ENCODE measurements at regions not wholly inside any gene's neighbourhood (a gene's known extent, or its start where the extent isn't known, plus 50 kb on each side); places are given as distances from the start of the nearest gene placed in this dataset.
"Not testable (repeated sequence)": the region's sequence is repeated elsewhere in the genome, so short reads cannot be mapped to it uniquely, and the experiment has no call there.

DNA sequence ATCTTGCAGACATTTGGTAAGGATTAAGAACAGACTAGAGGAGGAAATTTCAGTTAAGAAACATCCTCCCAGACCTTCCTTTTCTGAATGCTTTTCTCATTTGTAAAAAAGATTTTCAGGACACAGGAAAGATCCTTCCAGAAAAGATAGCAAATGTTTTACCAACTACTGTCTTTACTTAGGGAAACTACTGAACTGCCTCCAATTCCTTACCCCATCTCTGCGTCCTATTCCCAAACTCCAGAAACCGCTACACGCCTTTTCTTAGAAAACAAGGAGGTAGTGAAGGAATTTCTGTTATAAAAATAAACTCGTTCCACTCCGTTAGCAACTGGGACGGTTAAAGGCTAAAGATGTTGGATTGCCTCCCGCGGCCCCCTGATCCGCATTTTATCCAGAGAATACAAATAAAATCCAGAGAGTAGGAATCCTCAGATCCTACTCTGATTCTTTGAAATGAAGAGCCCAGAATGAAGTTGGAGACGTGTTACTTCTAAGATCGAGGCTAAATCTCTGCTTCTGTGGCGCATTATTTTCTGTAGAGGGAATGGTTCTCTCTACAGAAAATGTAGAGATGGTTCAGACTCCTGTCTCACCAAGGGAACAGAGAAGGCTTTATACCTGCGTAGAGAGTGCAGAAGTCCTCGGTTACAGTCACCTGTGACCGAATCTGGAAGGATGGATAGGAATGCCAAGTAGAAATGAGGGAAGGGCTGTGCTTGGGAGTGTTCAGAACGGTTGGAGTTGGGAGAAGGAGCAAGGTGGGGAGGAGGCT is 133.0 kb downstream of the GPX5 start:
- no peak for DNase-seq

DNA sequence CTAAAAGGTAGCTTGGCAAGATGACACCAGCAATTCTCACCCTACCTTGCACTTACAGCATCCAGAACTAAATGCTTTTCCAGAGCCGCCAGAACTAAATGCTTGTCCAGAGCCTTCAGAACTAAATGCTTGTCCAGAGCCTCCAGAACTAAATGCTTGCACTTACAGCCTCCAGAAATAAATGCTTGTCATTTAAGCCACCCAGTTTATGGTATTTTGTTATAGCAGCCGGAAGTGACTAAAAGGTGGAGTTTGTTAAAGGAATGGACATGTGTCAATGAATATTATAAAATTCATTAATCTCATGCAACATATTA is 133.5 kb downstream of the GPX5 start:
- no peak for DNase-seq

DNA sequence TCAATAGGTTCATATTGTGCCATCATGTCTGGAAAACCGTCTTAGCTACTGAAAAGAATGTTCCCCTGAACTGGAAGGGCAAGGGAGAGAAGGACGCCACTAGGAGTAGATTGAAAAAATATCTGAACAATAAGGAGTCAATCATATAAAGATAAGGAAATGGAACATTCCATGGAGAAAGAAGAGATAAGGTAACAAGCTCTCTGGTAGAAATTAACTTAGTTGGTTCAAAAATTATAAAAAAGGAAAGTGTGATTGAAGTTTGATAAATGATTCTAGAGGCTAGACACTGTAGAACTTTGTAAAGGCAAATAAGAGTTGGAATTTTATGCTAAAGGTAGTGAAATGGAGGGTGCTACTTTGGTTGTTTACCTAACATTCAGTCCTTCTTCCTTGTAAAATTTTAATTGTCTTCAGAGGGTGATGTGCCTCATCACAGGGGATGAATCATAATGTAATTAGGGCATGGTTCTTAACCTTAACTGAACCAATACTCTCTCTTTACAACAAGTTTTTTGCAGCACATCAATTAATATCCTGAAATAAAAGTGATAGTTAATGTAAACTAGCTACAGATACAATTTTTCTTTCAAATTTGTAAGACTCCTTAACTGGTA is 135.5 kb downstream of the GPX5 start:
- DNase-seq = no peak

DNA sequence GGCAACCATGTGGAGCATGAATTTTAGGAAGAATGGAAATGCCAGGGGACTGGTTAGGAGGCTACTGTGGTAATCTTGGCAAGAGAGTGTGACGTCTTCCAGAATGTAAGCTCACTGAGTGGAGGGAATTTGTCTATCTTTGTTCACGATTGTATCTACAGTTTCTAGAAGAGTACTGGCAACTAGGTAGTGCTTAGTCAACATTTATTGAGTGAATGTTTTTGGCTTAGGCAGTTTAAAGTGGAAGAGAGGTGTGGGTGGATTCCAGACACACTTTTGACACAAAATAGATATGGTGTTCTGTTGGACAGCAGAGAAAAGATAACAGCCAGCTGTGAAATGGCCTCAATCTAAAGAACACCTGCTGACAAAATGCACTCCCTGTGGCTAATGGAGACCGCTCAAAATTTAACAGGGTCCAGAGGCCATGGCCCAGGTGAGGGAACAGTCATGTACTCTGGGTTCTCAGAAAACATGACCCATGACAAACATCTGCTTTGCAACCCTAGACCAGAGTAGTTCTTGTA is 139.3 kb downstream of the GPX5 start:
- no peak for DNase-seq

DNA sequence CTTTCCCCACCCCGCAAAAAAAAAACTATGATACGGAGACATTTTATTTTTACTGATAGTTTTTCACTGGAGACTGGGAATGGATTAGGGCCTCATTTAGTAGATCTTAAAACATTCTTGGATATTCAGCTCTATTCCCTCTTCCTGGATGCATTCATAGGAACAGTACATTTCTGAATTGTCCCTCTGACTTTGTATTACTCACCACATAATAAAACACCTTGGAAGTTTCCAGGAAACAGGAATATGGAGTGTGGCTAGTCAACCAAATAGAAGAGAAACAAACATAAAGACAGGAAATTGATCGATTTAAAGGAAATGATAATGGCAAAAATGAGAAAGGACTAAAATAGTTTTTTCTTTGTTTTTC is 147.7 kb downstream of the GPX5 start:
- DNase-seq = no peak

DNA sequence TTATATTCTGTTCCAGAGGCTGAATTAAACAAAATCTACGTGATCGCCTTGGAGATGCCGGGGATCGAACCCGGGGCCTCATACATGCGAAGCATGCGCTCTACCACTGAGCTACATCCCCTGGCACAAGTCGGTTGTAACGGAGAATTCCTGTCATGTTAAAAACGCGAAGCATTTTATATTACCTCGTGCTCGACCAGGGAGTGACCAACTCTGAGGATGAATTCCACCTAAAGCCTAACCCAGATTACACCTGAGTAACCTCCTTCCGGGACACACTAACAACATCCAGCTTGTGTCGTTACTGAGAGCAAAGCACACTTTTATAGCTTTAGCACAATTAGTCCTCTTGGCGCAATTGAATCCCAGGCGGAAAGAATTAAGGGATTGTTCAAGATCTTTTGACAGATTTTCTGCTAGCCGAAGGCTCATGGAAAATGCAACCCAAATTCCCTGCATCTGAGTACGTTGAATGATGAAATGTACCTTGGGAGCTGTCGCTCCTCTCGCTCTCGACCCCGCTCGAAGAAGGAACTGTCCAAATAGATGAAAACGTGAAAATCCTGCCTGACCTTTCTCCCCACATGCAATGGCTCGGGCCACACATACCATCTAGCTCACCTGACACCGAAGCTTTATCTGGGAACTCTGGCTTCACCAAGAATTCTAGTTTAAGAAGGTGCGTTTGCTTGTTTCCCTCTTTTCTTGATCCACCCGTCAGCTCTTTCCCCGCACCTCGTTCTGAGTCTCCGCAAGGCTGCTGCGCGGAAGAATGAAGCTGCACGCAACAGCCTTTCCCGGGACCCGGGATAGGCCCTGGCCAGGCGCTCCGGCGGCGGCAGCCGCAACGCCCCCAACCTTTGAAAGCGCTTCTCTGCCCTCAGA is 148.3 kb downstream of the GPX5 start:
- DNase-seq = peak; percentile 3 to 19

DNA sequence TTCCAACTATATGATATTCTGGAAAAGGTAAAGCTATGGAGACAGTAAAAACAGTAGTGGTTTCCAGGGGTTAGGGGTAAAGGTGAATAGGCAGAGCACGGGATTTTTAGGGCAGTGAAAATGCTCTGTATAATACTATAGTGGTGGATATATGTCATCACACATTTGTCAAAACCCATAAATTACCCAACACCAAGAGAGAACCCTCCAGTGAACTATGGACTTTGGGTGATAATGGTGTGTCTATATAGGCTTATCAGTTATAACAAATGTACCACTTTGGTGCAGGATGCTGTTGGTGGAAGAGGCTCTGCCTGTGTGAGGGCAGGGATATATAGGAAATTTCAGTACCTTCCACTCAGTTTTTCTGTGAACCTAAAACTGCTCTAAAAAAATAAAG is 149.9 kb downstream of the GPX5 start:
- no peak for DNase-seq

DNA sequence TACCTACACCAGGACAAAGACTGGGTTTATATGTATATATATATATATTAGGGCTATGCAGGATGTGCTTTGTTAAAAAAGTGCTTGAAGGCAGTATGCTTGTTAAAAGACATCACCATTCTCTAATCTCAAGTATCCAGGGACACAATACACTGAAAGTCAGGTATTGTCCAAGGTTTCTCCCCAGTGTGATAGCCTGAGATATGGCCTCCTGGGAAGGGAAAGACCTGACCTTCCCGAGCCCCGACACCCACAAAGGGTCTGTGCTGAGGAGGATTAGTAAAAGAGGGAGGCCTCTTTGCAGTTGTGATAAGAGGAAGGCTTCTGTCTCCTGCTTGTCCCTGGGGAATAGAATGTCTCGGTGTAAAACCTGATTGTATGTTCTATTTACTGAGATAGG is 156.9 kb downstream of the GPX5 start:
- no peak for DNase-seq

DNA sequence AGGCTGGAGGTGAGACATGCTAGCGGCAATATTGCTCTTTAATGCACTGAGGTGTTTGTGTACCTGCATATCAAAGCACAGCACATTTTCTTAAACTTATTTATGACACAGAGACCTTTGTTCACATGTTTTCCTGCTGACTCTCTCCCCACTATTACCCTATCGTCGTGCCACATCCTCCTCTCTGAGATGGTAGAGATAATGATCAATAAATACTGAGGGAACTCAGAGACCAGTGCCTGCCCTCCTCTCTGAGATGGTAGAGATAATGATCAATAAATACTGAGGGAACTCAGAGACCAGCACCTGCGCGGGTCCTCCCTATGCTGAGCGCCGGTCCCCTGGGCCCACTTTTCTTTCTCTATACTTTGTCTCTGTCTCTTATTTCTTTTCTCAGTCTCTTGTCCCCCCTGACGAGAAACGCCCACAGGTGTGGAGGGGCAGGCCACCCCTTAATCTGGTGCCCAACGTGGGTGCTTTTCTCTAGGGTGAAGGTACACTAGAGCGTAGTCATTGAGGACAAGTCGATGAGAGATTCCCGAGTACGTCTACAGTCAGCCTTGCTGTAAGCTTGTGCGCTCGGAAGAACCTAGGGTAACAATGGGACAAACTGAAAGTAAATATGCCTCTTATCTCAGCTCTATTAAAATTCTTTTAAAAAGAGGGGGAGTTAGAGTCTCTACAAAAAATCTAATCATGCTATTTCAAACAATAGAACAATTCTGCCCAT is 157.4 kb downstream of the GPX5 start:
- peak in 1 of 2 donors; percentile 14 for DNase-seq

DNA sequence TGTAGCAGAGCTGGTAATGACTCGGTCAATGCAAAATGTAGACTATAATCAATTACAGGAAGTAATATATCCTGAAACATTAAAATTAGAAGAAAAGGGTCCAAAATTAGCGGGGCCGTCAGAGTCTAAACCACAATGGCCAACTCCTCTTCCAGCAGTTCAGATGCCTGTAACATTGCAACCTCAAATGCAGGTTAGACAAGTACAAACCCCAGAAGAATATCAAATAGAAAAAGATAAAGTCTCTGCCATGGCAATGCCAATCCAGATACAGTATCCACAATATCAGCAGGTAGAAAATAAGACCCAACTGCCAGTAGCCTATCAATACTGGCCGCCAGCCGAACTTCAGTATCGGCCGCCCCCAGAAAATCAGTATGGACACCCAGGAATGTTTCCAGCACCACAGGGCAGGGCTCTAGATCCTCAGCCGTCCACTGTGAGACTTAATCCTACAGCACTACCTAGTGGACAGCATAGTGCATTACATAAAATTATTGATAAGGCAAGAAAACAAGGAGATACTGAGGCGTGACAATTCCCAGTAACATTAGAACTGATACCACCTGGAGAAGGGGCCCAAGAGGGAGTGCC is 158.4 kb downstream of the GPX5 start:
- DNase-seq = peak in 1 of 2 donors; percentile 51

DNA sequence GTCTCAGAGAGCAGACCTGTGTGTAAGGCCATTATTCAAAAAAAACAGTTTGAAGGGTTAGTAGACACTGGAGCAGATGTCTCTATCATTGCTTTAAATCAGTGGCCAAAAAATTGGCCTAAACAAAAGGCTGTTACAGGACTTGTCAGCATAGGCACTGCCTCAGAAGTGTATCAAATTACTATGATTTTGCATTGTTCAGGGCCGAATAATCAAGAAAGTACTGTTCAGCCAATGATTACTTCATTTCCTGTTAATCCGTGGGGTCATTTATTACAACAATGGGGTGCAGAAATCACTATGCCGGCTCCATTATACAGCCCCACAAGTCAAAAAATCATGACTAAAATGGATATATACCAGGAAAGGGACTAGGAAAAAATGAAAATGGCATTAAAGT is 160.3 kb downstream of the GPX5 start:
- DNase-seq = not testable (repeated sequence)

DNA sequence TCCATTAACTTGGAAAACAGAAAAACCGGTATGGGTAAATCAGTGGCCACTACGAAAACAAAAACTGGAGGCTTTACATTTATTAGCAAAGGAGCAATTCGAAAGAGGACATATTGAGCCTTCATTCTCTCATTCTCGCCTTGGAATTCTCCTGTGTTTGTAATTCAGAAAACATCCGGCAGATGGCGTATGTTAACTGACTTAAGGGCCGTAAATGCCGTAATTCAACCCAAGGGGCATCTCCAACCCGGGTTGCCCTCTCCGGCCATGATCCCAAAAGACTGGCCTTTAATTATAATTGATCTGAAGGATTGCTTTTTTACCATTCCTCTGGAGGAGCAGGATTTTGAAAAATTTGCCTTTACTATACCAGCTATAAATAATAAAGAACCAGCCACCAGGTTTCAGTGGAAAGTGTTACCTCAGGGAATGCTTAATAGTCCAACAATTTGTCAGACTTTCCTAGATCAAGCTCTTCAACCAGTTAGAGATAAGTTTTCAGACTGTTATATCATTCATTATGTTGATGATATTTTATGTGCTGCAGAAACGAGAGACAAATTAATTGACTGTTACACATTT is 160.9 kb downstream of the GPX5 start:
- peak; percentile 21 to 69 for DNase-seq

DNA sequence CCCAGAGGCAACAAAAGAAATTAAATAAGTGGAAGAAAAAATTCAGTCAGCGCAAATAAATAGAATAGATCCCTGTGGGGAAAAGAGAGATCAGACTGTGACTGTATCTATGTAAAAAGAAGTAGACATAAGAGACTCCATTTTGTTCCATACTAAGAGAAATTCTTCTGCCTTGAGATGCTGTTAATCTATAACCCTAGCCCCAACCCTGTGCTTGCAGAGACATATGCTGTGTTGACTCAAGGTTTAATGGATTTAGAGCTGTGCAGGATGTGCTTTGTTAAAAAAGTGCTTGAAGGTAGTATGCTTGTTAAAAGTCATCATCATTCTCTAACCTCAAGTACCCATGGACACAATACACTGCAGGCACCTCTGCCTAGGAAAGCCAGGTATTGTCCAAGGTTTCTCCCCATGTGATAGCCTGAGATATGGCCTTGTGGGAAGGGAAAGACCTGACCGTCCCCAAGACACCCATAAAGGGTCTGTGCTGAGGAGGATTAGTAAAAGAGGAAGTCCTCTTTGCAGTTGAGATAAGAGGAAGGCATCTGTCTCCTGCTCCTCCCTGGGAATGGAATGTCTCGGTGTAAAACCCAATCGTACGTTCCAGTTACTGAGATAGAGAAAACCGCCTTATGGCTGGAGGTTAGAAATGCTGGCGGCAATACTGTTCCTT is 161.8 kb downstream of the GPX5 start:
- not testable (repeated sequence) for DNase-seq

DNA sequence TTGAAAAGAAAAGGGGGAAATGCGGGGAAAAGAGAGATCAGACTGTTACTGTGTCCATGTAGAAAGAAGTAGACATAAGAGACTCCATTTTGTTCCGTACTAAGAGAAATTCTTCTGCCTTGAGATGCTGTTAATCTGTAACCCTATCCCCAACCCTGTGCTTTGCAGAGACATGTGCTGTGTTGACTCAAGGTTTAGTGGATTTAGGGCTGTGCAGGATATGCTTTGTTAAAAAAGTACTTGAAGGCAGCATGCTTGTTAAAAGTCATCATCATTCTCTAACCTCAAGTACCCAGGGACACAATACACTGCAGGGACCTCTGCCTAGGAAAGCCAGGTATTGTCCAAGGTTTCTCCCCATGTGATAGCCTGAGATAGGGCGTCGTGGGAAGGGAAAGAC is 166.3 kb downstream of the GPX5 start:
- not testable (repeated sequence) for DNase-seq

DNA sequence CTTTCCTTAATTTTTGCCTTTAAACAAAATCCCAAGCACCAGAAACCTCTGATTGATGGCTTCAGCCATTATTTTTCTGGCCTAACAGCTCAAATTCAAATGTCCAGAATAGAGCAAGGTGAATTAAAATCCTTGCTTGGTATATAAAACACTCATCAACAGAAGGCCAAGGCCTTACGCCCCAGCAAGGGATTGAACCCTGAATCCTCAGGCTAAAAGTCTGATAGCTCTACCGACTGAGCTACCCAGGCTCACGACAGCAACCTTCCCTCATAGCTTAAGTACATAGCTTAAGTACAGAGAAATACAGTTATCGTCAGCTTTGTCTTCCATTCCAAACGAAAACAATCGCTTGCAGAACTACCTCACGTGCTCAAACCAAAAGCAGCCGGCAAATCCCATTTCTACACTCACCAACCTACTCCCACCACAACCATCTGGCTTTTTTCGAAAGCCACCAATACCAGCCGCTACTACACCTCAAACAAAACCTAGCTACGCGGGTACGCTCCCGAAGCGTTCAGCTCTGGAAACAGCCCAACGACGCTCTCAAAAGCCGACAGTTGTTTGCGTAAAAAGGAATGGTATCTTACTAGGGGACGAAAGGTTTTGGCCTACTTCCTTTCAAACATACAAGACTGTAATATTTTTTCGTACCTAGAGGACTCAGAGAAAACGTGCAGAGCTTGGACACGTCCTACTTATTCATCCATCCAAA is 167.5 kb downstream of the GPX5 start:
- no peak for DNase-seq

DNA sequence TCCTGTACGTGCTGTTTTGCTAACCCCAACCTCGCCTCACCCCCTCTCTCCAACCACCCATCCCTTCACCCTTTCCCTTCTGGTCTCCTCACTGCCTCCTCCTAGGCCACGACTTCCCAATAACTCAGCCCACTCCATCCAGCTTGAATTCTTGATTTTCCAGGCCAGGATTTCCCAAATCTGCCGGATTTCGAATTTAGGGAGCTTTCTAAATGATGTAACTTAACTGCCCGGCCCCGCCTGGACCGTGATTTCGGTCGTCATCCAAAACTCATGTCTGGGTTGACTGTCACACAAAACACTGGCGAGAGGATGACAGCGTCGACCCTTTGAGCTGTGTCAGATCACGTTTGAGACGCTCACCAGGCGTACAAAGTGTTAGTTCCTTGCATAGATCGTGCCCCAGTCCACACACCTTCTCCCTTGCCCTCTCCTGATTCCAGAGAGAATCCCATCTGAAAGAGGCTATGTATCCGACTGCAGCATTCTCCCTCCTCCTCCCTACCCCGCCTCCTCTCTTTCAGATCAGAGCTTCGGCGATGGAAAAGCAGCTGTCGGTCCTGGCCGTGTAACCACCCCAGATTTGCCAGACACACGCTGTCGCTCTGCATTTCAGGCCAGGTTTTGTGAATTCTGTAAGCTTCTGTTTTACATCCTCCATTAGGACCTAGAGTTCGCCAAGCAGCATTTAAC is 168.2 kb downstream of the GPX5 start:
- no peak for DNase-seq

DNA sequence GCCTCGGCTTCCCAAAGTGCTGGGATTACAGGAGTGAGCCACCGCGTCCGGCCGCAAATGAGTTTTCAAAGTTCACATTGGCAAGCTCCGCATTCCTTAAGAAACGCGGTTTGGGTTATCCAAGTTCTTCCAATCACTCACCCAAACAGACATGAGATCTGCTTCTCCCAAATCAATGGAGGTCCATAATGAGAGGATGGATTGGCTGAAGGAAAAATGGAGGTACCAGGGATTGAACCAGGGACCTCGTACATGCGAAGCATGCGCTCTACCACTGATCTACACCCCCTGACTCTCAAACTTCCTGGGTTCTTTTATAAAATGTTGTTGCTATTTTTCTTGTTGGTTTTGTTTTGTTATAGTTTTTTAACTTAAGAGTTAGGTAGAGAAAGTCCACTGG is 170.0 kb downstream of the GPX5 start:
- no peak for DNase-seq

DNA sequence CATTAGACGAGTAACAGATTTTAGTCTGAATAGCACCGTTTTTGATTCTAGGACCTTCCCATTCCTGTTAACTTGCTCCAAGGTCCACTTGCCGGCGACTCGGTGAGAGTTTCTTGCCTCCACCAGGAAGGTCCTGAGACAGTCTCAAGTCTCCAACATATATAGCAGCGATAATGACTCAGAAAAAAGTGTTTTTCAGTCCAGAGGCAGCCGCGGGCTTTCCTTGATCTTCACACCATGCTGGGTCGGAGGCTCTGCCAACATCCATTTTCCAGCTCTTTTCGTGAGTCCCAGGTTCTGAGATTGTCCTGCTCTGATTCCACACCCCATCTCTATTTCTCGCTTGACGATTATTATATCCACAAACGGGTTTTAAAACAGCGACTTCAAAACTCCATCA is 170.5 kb downstream of the GPX5 start:
- DNase-seq = no peak

DNA sequence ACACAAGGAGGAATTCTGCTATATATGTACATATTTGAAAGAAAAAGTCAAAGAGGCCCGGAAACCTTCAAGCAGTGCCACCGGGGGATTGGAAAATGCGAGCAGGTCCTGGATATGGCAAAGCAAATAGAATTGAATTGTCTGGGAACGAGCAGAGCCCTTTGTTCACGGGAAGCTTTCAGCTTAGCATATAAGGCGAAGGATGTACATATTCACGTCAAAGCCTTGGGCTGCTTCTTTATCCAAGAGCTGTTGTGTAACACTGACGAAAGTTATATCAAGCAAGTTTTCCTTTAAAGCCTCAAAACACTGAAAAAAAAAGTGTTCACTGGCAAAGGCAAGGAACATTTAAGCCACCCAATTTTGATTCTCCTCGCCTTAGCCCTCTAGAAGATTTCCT is 171.0 kb downstream of the GPX5 start:
- no peak for DNase-seq

Data from CD4-positive, alpha-beta T cell treated with Interleukin-1 beta for 1 hour (primary cell).